Type B pancreatic cell (in vitro differentiated cells): ENCODE measurements at regions not wholly inside any gene's neighbourhood (a gene's known extent, or its start where the extent isn't known, plus 50 kb on each side); places are given as distances from the start of the nearest gene placed in this dataset.

Source experiments
- DNase-seq: peaks from one replicate; pipeline ENCODE4 v3.0.0; 2021; ENCODE audit warnings: mixed read lengths; ENCODE audit not compliant: unreplicated experiment; ENCODE audit errors: extremely low spot score
- H3K27ac Mint-ChIP-seq: 2 replicates; pipeline ENCODE4 v1.8.0; 2021; ENCODE audit warnings: mild to moderate bottlenecking, mixed read lengths
- H3K27me3 Mint-ChIP-seq: 2 replicates; pipeline ENCODE4 v1.8.0; 2021; ENCODE audit warnings: mixed read lengths
- H3K36me3 Mint-ChIP-seq: 2 replicates; pipeline ENCODE4 v1.8.0; 2021; ENCODE audit warnings: mixed read lengths
- H3K4me1 Mint-ChIP-seq: one replicate; pipeline ENCODE4 v1.8.0; 2021; ENCODE audit warnings: mixed read lengths; ENCODE audit not compliant: unreplicated experiment
- H3K4me3 Mint-ChIP-seq: 2 replicates; pipeline ENCODE4 v1.8.0; 2021; ENCODE audit warnings: mild to moderate bottlenecking, mixed read lengths
- H3K9me3 Mint-ChIP-seq: 2 replicates; pipeline ENCODE4 v1.8.0; 2021; ENCODE audit warnings: mixed read lengths
- TF ChIP-seq, protein P1 (sequence below): fragments of 200-600 bp; sonication (generic); conservative IDR thresholded peaks from 2 replicates; pipeline ENCODE4 v1.5.0; 2021; ENCODE audit warnings: antibody characterized with exemption, mild to moderate bottlenecking

DNA sequence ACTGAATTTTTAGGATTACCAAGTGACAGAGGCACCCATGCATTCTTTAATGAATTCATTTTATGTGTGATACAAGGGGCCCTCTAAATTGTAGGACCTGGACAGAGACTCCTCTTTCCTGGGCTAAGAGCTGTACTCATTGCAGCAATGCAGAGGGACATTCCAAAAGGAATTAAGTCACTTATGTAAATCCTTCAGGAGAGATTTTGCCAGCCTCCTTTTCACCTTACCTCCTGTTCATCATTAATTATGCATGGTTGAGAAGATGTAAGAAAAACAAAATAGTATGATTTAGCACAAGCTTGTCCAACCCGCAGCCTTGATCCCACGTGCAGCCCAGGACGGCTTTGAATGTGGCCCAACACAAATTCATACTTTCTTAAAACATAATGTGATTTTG is 84.5 kb upstream of the TANK start:
- TF ChIP-seq, protein P1, sequence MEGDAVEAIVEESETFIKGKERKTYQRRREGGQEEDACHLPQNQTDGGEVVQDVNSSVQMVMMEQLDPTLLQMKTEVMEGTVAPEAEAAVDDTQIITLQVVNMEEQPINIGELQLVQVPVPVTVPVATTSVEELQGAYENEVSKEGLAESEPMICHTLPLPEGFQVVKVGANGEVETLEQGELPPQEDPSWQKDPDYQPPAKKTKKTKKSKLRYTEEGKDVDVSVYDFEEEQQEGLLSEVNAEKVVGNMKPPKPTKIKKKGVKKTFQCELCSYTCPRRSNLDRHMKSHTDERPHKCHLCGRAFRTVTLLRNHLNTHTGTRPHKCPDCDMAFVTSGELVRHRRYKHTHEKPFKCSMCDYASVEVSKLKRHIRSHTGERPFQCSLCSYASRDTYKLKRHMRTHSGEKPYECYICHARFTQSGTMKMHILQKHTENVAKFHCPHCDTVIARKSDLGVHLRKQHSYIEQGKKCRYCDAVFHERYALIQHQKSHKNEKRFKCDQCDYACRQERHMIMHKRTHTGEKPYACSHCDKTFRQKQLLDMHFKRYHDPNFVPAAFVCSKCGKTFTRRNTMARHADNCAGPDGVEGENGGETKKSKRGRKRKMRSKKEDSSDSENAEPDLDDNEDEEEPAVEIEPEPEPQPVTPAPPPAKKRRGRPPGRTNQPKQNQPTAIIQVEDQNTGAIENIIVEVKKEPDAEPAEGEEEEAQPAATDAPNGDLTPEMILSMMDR: no peak
- no peak for DNase-seq
- peaks cover 3% of the 10 kb centered on the region for H3K9me3 Mint-ChIP-seq
- no peaks in the 10 kb centered on the region for H3K36me3 Mint-ChIP-seq
- no peaks in the 10 kb centered on the region for H3K27me3 Mint-ChIP-seq
- peaks cover 4% of the 10 kb centered on the region for H3K4me1 Mint-ChIP-seq
- no peak overlapping the region for H3K4me3 Mint-ChIP-seq
- H3K27ac Mint-ChIP-seq: no peak overlapping the region

- TF ChIP-seq, protein P1: no peak
- Mint-ChIP-seq H3K36me3 (no peaks in the 10 kb centered on the region), H3K4me3 (no peak overlapping the region), H3K27me3 (no peaks in the 10 kb centered on the region), H3K9me3 (peaks cover 3% of the 10 kb centered on the region), H3K27ac (no peak overlapping the region), H3K4me1 (peaks cover 4% of the 10 kb centered on the region)
- no peak for DNase-seq
Measured at GRCh38 chr2:161076936-161077335, 83.3 kb upstream of the TANK start.

- Mint-ChIP-seq H3K27ac (no peak overlapping the region), H3K4me1 (peaks cover 4% of the 10 kb centered on the region), H3K36me3 (no peaks in the 10 kb centered on the region), H3K9me3 (peaks cover 3% of the 10 kb centered on the region), H3K4me3 (no peak overlapping the region), H3K27me3 (no peaks in the 10 kb centered on the region)
- DNase-seq: no peak
- TF ChIP-seq, protein P1: no peak
Measured at GRCh38 chr2:161077367-161078210, 82.6 kb upstream of the TANK start.

DNA sequence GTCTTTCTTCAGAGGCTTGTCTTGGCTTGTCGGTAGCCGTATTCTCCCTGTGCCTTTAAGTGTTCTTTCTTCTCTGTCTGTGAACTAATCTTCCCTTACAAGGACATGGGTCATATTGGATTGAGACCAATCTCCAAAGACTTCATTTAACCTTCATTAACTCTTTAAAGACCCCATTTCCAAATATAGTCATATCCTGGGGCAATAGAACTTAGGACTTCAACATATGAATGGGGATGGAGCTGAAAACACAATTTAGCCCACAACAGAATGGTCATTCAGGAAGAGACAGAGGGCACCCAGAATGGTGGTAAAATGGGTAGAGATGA is 82.1 kb upstream of the TANK start:
- Mint-ChIP-seq H3K27ac (no peak overlapping the region), H3K36me3 (no peaks in the 10 kb centered on the region), H3K4me3 (no peak overlapping the region), H3K27me3 (no peaks in the 10 kb centered on the region), H3K9me3 (peaks cover 3% of the 10 kb centered on the region), H3K4me1 (peaks cover 4% of the 10 kb centered on the region)
- DNase-seq: no peak
- TF ChIP-seq, protein P1: no peak

DNA sequence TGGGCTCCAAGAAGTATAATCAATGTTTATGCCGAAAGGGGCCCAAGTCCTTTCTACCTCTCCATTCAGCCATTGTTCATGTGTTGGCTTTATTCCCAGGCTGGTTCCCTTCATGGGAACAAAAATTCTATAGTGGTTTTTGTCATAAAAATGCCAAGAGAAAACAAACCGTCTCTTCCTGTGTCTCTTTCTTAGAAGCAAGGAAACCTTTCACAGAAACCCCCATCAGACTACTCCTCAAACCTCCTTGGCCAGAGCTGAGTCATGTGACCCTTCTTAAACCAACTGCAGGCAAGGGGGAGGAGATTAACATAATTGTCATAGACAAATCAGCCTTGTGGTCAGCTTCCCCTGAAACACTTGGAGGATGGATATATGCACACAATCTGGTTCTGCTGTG is 75.1 kb upstream of the TANK start:
- Mint-ChIP-seq H3K4me1 (no peaks in the 10 kb centered on the region), H3K9me3 (no peaks in the 10 kb centered on the region), H3K36me3 (no peaks in the 10 kb centered on the region), H3K27ac (no peak overlapping the region), H3K27me3 (no peaks in the 10 kb centered on the region), H3K4me3 (no peak overlapping the region)
- TF ChIP-seq, protein P1: no peak
- no peak for DNase-seq
